DOHH2 (cell line): ENCODE measurements at regions not wholly inside any gene's neighbourhood (a gene's known extent, or its start where the extent isn't known, plus 50 kb on each side); places are given as distances from the start of the nearest gene placed in this dataset.

ENCODE experiments used
- H3F3A ChIP-seq: fragments of 200-600 bp; sonication (generic), shearing (Covaris generic); 2 replicates; pipeline ENCODE4 v1.6.0; 2016; ENCODE audit warnings: antibody characterized with exemption, mild to moderate bottlenecking; ENCODE audit not compliant: control insufficient read depth, insufficient read depth
- H3K27ac ChIP-seq: fragments of 200-600 bp; sonication (generic); 2 replicates; pipeline ENCODE4 v1.5.1; 2014; ENCODE audit warnings: low read depth, mild to moderate bottlenecking, low read length, moderate library complexity
- H3K27me3 ChIP-seq: fragments of 200-600 bp; sonication (generic); 2 replicates; pipeline ENCODE4 v1.6.1; 2014; ENCODE audit warnings: mild to moderate bottlenecking, low read length, mixed read lengths; ENCODE audit not compliant: control insufficient read depth
- H3K36me3 ChIP-seq: fragments of 200-600 bp; sonication (generic); 2 replicates; pipeline ENCODE4 v1.6.1; 2014; ENCODE audit warnings: mild to moderate bottlenecking, low read length, moderate library complexity, mixed read lengths; ENCODE audit not compliant: control insufficient read depth
- H3K4me1 ChIP-seq: fragments of 200-600 bp; sonication (generic); 2 replicates; pipeline ENCODE4 v1.6.1; 2014; ENCODE audit warnings: mild to moderate bottlenecking, low read length, mixed read lengths; ENCODE audit not compliant: control insufficient read depth
- H3K4me2 ChIP-seq: fragments of 200-600 bp; sonication (generic); 2 replicates; pipeline ENCODE4 v1.6.0; 2014; ENCODE audit warnings: mild to moderate bottlenecking, low read length, moderate library complexity
- H3K4me3 ChIP-seq: fragments of 200-600 bp; sonication (generic); 2 replicates; pipeline ENCODE4 v1.5.1; 2014; ENCODE audit warnings: mild to moderate bottlenecking, low read length, mixed read lengths
- H3K79me2 ChIP-seq: fragments of 200-600 bp; sonication (generic); 2 replicates; pipeline ENCODE4 v1.6.1; 2014; ENCODE audit warnings: mild to moderate bottlenecking, low read length, mixed read lengths; ENCODE audit not compliant: control insufficient read depth
- H3K9me2 ChIP-seq: fragments of 200-600 bp; sonication (generic); replicated peaks from 2 replicates; pipeline ENCODE4 v1.6.1; 2014; ENCODE audit warnings: mild to moderate bottlenecking, low read length, mixed read lengths; ENCODE audit not compliant: control insufficient read depth
- H3K9me3 ChIP-seq: fragments of 200-600 bp; sonication (generic); 2 replicates; pipeline ENCODE4 v1.6.1; 2014; ENCODE audit warnings: antibody characterized with exemption, low read length, mixed read lengths; ENCODE audit not compliant: control insufficient read depth, insufficient read depth
- H4K20me1 ChIP-seq: fragments of 200-600 bp; sonication (generic); 2 replicates; pipeline ENCODE4 v1.6.0; 2014; ENCODE audit warnings: low read depth, mild to moderate bottlenecking, antibody characterized with exemption, low read length, moderate library complexity; ENCODE audit not compliant: control insufficient read depth, insufficient read depth
- CTCF ChIP-seq: fragments of 200-600 bp; sonication (generic); IDR thresholded peaks from one replicate; pipeline ENCODE4 v1.5.1; 2014; ENCODE audit warnings: antibody characterized with exemption, mild to moderate bottlenecking, low read depth, low read length; ENCODE audit not compliant: poor library complexity, severe bottlenecking
- EZH2phosphoT487 ChIP-seq: fragments of 200-600 bp; sonication (generic); IDR thresholded peaks from 2 replicates; pipeline ENCODE4 v1.6.1; 2017; ENCODE audit warnings: borderline replicate concordance, mild to moderate bottlenecking, antibody characterized with exemption, low read length, moderate library complexity, mixed read lengths

DNA sequence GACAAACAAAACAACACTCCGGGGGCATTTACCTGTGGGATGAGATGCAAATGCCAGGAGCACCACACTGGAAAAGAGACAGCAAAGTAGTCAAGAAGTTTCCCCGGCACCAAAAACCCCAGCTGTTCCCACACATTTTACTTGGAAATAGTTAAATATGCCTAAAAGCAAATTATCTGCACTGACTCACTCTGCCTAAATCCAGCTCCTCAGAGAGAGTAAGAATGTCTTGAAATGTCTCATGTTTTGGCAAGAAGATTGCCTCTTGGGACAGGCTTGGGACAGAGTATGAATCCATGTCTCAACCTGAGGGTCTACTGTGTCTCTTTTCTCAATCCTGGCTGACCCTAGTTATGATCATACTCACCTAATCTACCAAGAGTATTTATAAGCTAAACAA, 87.5 kb upstream of the RIOK3 start:
- TF ChIP-seq CTCF (no peak), EZH2phosphoT487 (no peak)

GRCh38 chr18:23369266-23369665, 83.8 kb upstream of the RIOK3 start:
- TF ChIP-seq EZH2phosphoT487, result no peak
- TF ChIP-seq CTCF, result no peak
- no peak overlapping the region for H3K4me3 ChIP-seq
- H3K9me3 ChIP-seq, result no peaks in the 10 kb centered on the region
- H3K27ac ChIP-seq, result no peak overlapping the region
- H3K27me3 ChIP-seq, result no peaks in the 10 kb centered on the region
- no peaks in the 10 kb centered on the region for H3F3A ChIP-seq
- H3K79me2 ChIP-seq, result no peaks in the 10 kb centered on the region
- no peaks in the 10 kb centered on the region for H3K4me1 ChIP-seq
- H3K36me3 ChIP-seq, result no peaks in the 10 kb centered on the region
- H4K20me1 ChIP-seq, result no peaks in the 10 kb centered on the region
- no peaks in the 10 kb centered on the region for H3K9me2 ChIP-seq
- no peak overlapping the region for H3K4me2 ChIP-seq

More for the DNA sequence above, 87.5 kb upstream of the RIOK3 start:
- Histone ChIP-seq H3K36me3 (no peaks in the 10 kb centered on the region), H3K4me1 (no peaks in the 10 kb centered on the region), H4K20me1 (no peaks in the 10 kb centered on the region), H3K79me2 (no peaks in the 10 kb centered on the region), H3K9me3 (no peaks in the 10 kb centered on the region), H3K4me3 (no peak overlapping the region), H3K27me3 (no peaks in the 10 kb centered on the region), H3K27ac (no peak overlapping the region), H3F3A (no peaks in the 10 kb centered on the region), H3K9me2 (no peaks in the 10 kb centered on the region), H3K4me2 (no peak overlapping the region)

DNA sequence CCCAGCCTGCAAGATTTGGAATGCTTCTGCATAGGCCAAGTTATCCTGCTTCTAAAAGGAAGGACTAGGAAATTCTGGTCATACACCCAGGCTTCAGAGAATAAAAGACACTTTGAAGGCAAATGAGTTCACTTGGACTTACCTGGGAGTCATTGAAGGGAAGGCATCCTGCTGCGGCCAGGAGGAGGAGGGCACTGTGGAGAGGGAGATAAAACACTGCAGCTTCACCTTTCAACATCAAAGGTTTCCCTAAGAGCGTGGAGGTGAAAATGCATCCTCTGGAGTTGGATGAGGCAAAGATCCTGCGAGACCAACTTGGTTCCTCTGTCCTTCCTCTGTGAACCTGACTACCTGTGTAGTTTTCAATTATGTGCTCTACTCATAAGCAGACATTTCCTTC, 79.5 kb upstream of the RIOK3 start:
- no peak overlapping the region for H3K4me2 ChIP-seq
- no peaks in the 10 kb centered on the region for H3K36me3 ChIP-seq
- no peaks in the 10 kb centered on the region for H3K79me2 ChIP-seq
- no peak overlapping the region for H3K4me3 ChIP-seq
- H3K27me3 ChIP-seq, result no peaks in the 10 kb centered on the region
- no peaks in the 10 kb centered on the region for H4K20me1 ChIP-seq
- H3K9me2 ChIP-seq, result no peaks in the 10 kb centered on the region
- TF ChIP-seq CTCF (no peak), EZH2phosphoT487 (no peak)
- H3F3A ChIP-seq, result no peaks in the 10 kb centered on the region
- H3K4me1 ChIP-seq, result no peaks in the 10 kb centered on the region
- no peak overlapping the region for H3K27ac ChIP-seq
- H3K9me3 ChIP-seq, result no peaks in the 10 kb centered on the region
